Right lobe of liver (tissue), 4 donors: ENCODE measurements at regions not wholly inside any gene's neighbourhood (a gene's known extent, or its start where the extent isn't known, plus 50 kb on each side); places are given as distances from the start of the nearest gene placed in this dataset.

ENCODE experiments used
- POLR2A ChIP-seq: fragments of 450-650 bp; IDR thresholded peaks from one replicate; pipeline ENCODE4 v1.6.1; 2017; ENCODE audit warnings: antibody characterized with exemption, mild to moderate bottlenecking
- TF ChIP-seq, protein P1 (sequence below), 4 donors: fragments of 200-600 bp in 3 of 4; fragments of 450-650 bp in 1 of 4; IDR thresholded peaks; one replicate each; pipeline versions ENCODE4 v1.5.1 to v1.8.0; 2016 to 2022; ENCODE audit warnings: antibody characterized with exemption in 4 of 4, mild to moderate bottlenecking in 2 of 4
- donor health status: DM: no; HTN: no; CAD: no.
- donor health status: DM: no; HTN: no; CAD: no.
- donor health status: DM: no; HTN: yes; CAD: no.

DNA sequence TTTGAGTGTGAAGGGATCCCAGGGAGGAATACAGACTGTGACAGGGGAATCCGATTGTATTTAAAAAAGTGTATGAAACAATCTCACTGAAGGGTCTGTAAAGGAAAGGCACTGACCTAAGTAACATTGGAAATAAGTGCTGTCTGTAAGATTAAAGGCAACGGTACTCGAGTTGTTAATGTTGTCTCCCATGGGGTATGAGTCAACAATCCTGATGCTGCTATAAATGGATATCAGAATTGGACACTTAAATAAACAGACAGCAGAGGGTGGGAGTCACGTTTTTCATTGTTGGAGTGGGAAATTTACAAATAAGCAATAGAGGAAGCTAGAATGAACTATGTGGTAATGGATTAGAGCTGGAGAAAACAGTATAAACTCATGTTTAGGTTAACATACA lies 452.4 kb upstream of the RGPD4 start:
- TF ChIP-seq, protein P1, sequence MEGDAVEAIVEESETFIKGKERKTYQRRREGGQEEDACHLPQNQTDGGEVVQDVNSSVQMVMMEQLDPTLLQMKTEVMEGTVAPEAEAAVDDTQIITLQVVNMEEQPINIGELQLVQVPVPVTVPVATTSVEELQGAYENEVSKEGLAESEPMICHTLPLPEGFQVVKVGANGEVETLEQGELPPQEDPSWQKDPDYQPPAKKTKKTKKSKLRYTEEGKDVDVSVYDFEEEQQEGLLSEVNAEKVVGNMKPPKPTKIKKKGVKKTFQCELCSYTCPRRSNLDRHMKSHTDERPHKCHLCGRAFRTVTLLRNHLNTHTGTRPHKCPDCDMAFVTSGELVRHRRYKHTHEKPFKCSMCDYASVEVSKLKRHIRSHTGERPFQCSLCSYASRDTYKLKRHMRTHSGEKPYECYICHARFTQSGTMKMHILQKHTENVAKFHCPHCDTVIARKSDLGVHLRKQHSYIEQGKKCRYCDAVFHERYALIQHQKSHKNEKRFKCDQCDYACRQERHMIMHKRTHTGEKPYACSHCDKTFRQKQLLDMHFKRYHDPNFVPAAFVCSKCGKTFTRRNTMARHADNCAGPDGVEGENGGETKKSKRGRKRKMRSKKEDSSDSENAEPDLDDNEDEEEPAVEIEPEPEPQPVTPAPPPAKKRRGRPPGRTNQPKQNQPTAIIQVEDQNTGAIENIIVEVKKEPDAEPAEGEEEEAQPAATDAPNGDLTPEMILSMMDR (IDR thresholded peaks at IDR 0.05): no peak
- no peak for TF ChIP-seq POLR2A
